GM12878 (cell line): ENCODE measurements at regions not wholly inside any gene's neighbourhood (a gene's known extent, or its start where the extent isn't known, plus 50 kb on each side); places are given as distances from the start of the nearest gene placed in this dataset.

ENCODE experiments used
- ATAC-seq: fragments of 200-7000 bp; cut with Tn5 transposase; 3 replicates; pipeline ENCODE4 v1.9.1; 2020; ENCODE audit warnings: mild to moderate bottlenecking, moderate library complexity
- BruUV-seq: library from RNA; stranded (reverse); fragments of 400-500 nt; replicated peaks from 2 replicates; lab custom pipeline; 2021; lab: Mats Ljungman, UMichigan
- CTCF ChIA-PET: fragments of 300-600 bp; sonication (Branson Sonifier 250); formaldehyde crosslinking; extraction: SDS; loops from one replicate; lab custom pipeline; 2021; ENCODE audit warnings: inconsistent platforms; lab: Yijun Ruan, JAX
- POLR2A ChIA-PET: fragments of 350-600 bp; formaldehyde crosslinking; extraction: SDS; loops from one replicate; lab custom pipeline; 2021; ENCODE audit warnings: inconsistent platforms; lab: Charles Lee
- RAD21 ChIA-PET: fragments of 300-600 bp; sonication (Branson Sonifier 250); formaldehyde crosslinking; loops from one replicate; lab custom pipeline; 2023; ENCODE audit warnings: antibody characterized with exemption; ENCODE audit not compliant: unreplicated experiment; lab: Charles Lee
- SMC1A ChIA-PET: fragments of 300-600 bp; sonication (Branson Sonifier 250); formaldehyde crosslinking; loops from one replicate; lab custom pipeline; 2023; ENCODE audit not compliant: unreplicated experiment, uncharacterized antibody; lab: Charles Lee
- DNase-seq: peaks from one replicate; pipeline ENCODE4 v3.0.0-alpha.2; 2011; ENCODE audit warnings: low read depth, low spot score
- FAIRE-seq: peaks from 3 replicates; lab custom pipeline; 2011; peaks lifted over from hg19 to GRCh38; lab: Jason Lieb, UNC
- H2AFZ ChIP-seq: 2 replicates; pipeline ENCODE4 v1.6.0; 2011; ENCODE audit warnings: low read depth, low read length, control low read depth; ENCODE audit not compliant: control insufficient read depth
- H3K27ac ChIP-seq: 2 replicates; pipeline ENCODE4 v1.5.1; 2011; ENCODE audit warnings: control low read depth; ENCODE audit not compliant: control insufficient read depth, insufficient read depth
- H3K27me3 ChIP-seq, 2 experiments: replicated peaks in 1 of 2; 2 replicates each; pipeline versions ENCODE4 v1.6.0 to v1.6.1; 2011; ENCODE audit warnings: low read length in 1 of 2; ENCODE audit not compliant: control insufficient read depth in 2 of 2, insufficient read depth in 2 of 2
- H3K36me3 ChIP-seq, 2 experiments: 2 replicates each; pipeline ENCODE4 v1.5.1; 2011; ENCODE audit warnings: low read length in 1 of 2; ENCODE audit not compliant: control insufficient read depth in 2 of 2, insufficient read depth in 2 of 2
- H3K4me1 ChIP-seq: 2 replicates; pipeline ENCODE4 v1.6.1; 2011; ENCODE audit warnings: mild to moderate bottlenecking, low read length, moderate library complexity, mixed read lengths; ENCODE audit not compliant: control insufficient read depth, insufficient read depth
- H3K4me2 ChIP-seq: 2 replicates; pipeline ENCODE4 v1.6.0; 2011; ENCODE audit warnings: control low read depth; ENCODE audit not compliant: control insufficient read depth, insufficient read depth
- H3K4me3 ChIP-seq: fragments of 200-600 bp; sonication (generic); 2 replicates; pipeline ENCODE4 v1.5.1; 2016
- H3K79me2 ChIP-seq: 2 replicates; pipeline ENCODE4 v1.6.0; 2011; ENCODE audit warnings: low read length; ENCODE audit not compliant: control insufficient read depth, insufficient read depth
- H3K9ac ChIP-seq: 2 replicates; pipeline ENCODE4 v1.8.0; 2011; ENCODE audit warnings: low read length, control low read depth, mixed read lengths; ENCODE audit not compliant: control insufficient read depth, insufficient read depth
- H3K9me3 ChIP-seq: replicated peaks from 3 replicates; pipeline ENCODE4 v1.5.1; 2011; ENCODE audit warnings: mild to moderate bottlenecking, low read length; ENCODE audit not compliant: control insufficient read depth, insufficient read depth
- H4K20me1 ChIP-seq: 2 replicates; pipeline ENCODE4 v1.6.0; 2011; ENCODE audit not compliant: control insufficient read depth, insufficient read depth
- BHLHE40 ChIP-seq, 2 experiments: fragments of 450-650 bp in 1 of 2; IDR thresholded peaks; 2 replicates each; pipeline ENCODE4 v1.6.1; 2011 to 2017; ENCODE audit warnings: low read depth in 2 of 2, borderline replicate concordance in 1 of 2, improper control_type of control experiment in 1 of 2, low read length in 1 of 2, mild to moderate bottlenecking in 1 of 2
- CEBPZ ChIP-seq: fragments of 150-350 bp; IDR thresholded peaks from 2 replicates; pipeline ENCODE4 v1.6.1; 2016; ENCODE audit warnings: low read depth, low read length
- EGR1 ChIP-seq, 2 experiments: IDR thresholded peaks; 1 replicate in 1 of 2; 2 replicates in 1 of 2; pipeline ENCODE4 v1.6.1; 2011 to 2012; ENCODE audit warnings: low read depth in 2 of 2, low read length in 2 of 2, borderline replicate concordance in 1 of 2, mild to moderate bottlenecking in 1 of 2, moderate library complexity in 1 of 2
- ESRRA ChIP-seq: IDR thresholded peaks from 2 replicates; pipeline ENCODE4 v1.6.1; 2012; ENCODE audit warnings: mild to moderate bottlenecking, low read length, improper control_type of control experiment
- EZH2 ChIP-seq: IDR thresholded peaks from 2 replicates; pipeline ENCODE4 v1.6.1; 2012; ENCODE audit warnings: low read depth, mild to moderate bottlenecking, control low read depth, inconsistent platforms, low read length, borderline replicate concordance; ENCODE audit not compliant: control insufficient read depth
- KAT2A ChIP-seq: conservative IDR thresholded peaks from 2 replicates; pipeline ENCODE4 v1.6.1; 2011; ENCODE audit warnings: low read depth, low read length; ENCODE audit not compliant: control insufficient read depth
- MYB ChIP-seq: fragments of 150-350 bp; IDR thresholded peaks from 2 replicates; pipeline ENCODE4 v1.6.1; 2014; ENCODE audit warnings: mild to moderate bottlenecking, low read depth, low read length, borderline replicate concordance
- NFYA ChIP-seq: IDR thresholded peaks from 2 replicates; pipeline ENCODE4 v1.6.1; 2011; ENCODE audit warnings: low read depth, mild to moderate bottlenecking, low read length, improper control_type of control experiment, borderline replicate concordance
- NFYB ChIP-seq: IDR thresholded peaks from 2 replicates; pipeline ENCODE4 v1.6.1; 2011; ENCODE audit warnings: low read depth, mild to moderate bottlenecking, low read length, improper control_type of control experiment, moderate library complexity; ENCODE audit not compliant: insufficient read depth
- NKRF ChIP-seq: fragments of 450-650 bp; conservative IDR thresholded peaks from 2 replicates; pipeline ENCODE4 v1.6.1; 2017; ENCODE audit warnings: mild to moderate bottlenecking, moderate library complexity
- PAX8 ChIP-seq: fragments of 450-650 bp; IDR thresholded peaks from 2 replicates; pipeline ENCODE4 v1.6.1; 2017; ENCODE audit warnings: mild to moderate bottlenecking, moderate library complexity
- PML ChIP-seq: IDR thresholded peaks from 2 replicates; pipeline ENCODE4 v1.6.1; 2012; ENCODE audit warnings: low read length, inconsistent platforms
- POLR2AphosphoS5 ChIP-seq: IDR thresholded peaks from 2 replicates; pipeline ENCODE4 v1.6.1; 2011; ENCODE audit warnings: mild to moderate bottlenecking, low read length, inconsistent platforms
- SREBF1 ChIP-seq: IDR thresholded peaks from 2 replicates; pipeline ENCODE4 v1.6.1; 2012; ENCODE audit warnings: mild to moderate bottlenecking, low read length
- ZNF217 ChIP-seq: fragments of 450-650 bp; IDR thresholded peaks from 2 replicates; pipeline ENCODE4 v1.6.1; 2017; ENCODE audit warnings: antibody characterized with exemption, mild to moderate bottlenecking
- ZNF274 ChIP-seq: IDR thresholded peaks from one replicate; pipeline ENCODE4 v1.8.0; 2011; ENCODE audit not compliant: insufficient read length, insufficient read depth
- ZSCAN29 ChIP-seq: fragments of 450-650 bp; IDR thresholded peaks from 2 replicates; pipeline ENCODE4 v1.6.1; 2017; ENCODE audit warnings: mild to moderate bottlenecking, moderate library complexity
- ZZZ3 ChIP-seq: IDR thresholded peaks from 2 replicates; pipeline ENCODE4 v1.6.1; 2011; ENCODE audit warnings: low read depth; ENCODE audit not compliant: control insufficient read depth, insufficient read length
- WGBS: methylation state at CpG from one replicate; pipeline ENCODE4 v1.1.6; 2016; ENCODE audit warnings: low lambda C conversion rate; ENCODE audit not compliant: insufficient replicate concordance, insufficient coverage; ENCODE audit errors: missing lambda C conversion rate; 5-methylcytosine and 5-hydroxymethylcytosine counted together
- in situ Hi-C: fragments of 300-500 bp; cut with MboI; formaldehyde crosslinking; loops from 9 replicates; pipeline ENCODE4 v1.14.3; 2018; ENCODE audit warnings: mixed read lengths
- intact Hi-C: fragments of 100-400 bp; cut with micrococcal nuclease; formaldehyde crosslinking; loops from one replicate; pipeline ENCODE4 v1.14.2; 2022; ENCODE audit not compliant: unreplicated experiment

- TF ChIP-seq CEBPZ (no peak), ZZZ3 (no peak), SREBF1 (no peak), NKRF (no peak), NFYA (no peak)
- TF ChIP-seq, all 136 proteins: peak for 0
Measured at GRCh38 chr2:103295591-103295990, 533.8 kb downstream of the TMEM182 start (continued).

- no peak for ATAC-seq
- H3K9me3 ChIP-seq: no peaks in the 10 kb centered on the region
- H3K27me3 ChIP-seq: no peaks in the 10 kb centered on the region
- H3K27ac ChIP-seq: no peak overlapping the region
- FAIRE-seq: no peak
- ChIA-PET RAD21 (no interaction called here), SMC1A (no interaction called here), POLR2A (no interaction called here), CTCF (interaction anchor here (1.1 kb wide), 1 partner anchor 42 kb away, joined by 4 read pairs; no protein-coding TSS in a partner anchor)
- no peak for DNase-seq
- no peak overlapping the region for H3K9ac ChIP-seq
- no peak for TF ChIP-seq ESRRA
- TF ChIP-seq MYB: no peak
- no peak for TF ChIP-seq NFYB
- no peak for TF ChIP-seq ZNF274
- no peak for TF ChIP-seq PAX8
- no peak for TF ChIP-seq EZH2
- TF ChIP-seq ZSCAN29: no peak
- no peak for TF ChIP-seq POLR2AphosphoS5
- TF ChIP-seq PML: no peak
- TF ChIP-seq EGR1 (IDR thresholded peaks at IDR 0.05; ENCODE audit: borderline replicate concordance in 1 of 2, low read depth in 2 of 2, low read length in 2 of 2): no peak
- TF ChIP-seq BHLHE40 (IDR thresholded peaks at IDR 0.05; ENCODE audit: borderline replicate concordance in 1 of 2, low read depth in 2 of 2, low read length in 1 of 2): no peak
- no peak for TF ChIP-seq ZZZ3
- no peak for TF ChIP-seq KAT2A
- no peak for TF ChIP-seq ZNF217
- H3K79me2 ChIP-seq: no peaks in the 10 kb centered on the region
- no peak overlapping the region for H3K4me3 ChIP-seq
- BruUV-seq: no TSS peak
- H2AFZ ChIP-seq: no peak overlapping the region
- WGBS: 3% methylated on average over 2 of the region's 2 CpGs
- intact Hi-C loops (no loop called here), in situ Hi-C loops (no loop called here)
- no peaks in the 10 kb centered on the region for H4K20me1 ChIP-seq
- no peak overlapping the region for H3K4me2 ChIP-seq
- H3K36me3 ChIP-seq: no peaks in the 10 kb centered on the region
- H3K4me1 ChIP-seq: no peaks in the 10 kb centered on the region
Measured at GRCh38 chr2:103324671-103325070, 562.8 kb downstream of the TMEM182 start.
